ENCODE measurements at regions not wholly inside any gene's neighbourhood (a gene's known extent, or its start where the extent isn't known, plus 50 kb on each side); places are given as distances from the start of the nearest gene placed in this dataset.
"Not testable (repeated sequence)": the region's sequence is repeated elsewhere in the genome, so short reads cannot be mapped to it uniquely, and the experiment has no call there.

- no peaks in the 10 kb centered on the region for H3K36me3 ChIP-seq (ENCODE audit: insufficient read depth, low read length)
- H3K9me3 ChIP-seq (ENCODE audit: control insufficient read depth, insufficient read depth, low read length) = peaks cover 12% of the 10 kb centered on the region
- no peaks in the 10 kb centered on the region for H3K4me1 ChIP-seq (ENCODE audit: insufficient read depth, low read length)
- no peak overlapping the region for H3K9ac ChIP-seq (ENCODE audit: low read depth, low read length)
These were observed 77.0 kb upstream of the SPOPL start for GRCh38 chr2:138424436-138425140.

GRCh38 chr2:138426116-138426515 lies 75.5 kb upstream of the SPOPL start:
- H3K4me1 ChIP-seq (ENCODE audit: insufficient read depth, low read length); H3K9ac ChIP-seq (ENCODE audit: low read depth, low read length); H3K36me3 ChIP-seq (ENCODE audit: insufficient read depth, low read length): not testable (repeated sequence)
- H3K9me3 ChIP-seq (ENCODE audit: control insufficient read depth, insufficient read depth, low read length) = peaks cover 12% of the 10 kb centered on the region

GRCh38 chr2:138428710-138429440 lies 72.7 kb upstream of the SPOPL start:
- H3K9me3 ChIP-seq (ENCODE audit: control insufficient read depth, insufficient read depth, low read length) = peaks cover 12% of the 10 kb centered on the region
- no peaks in the 10 kb centered on the region for H3K36me3 ChIP-seq (ENCODE audit: insufficient read depth, low read length)
- no peak overlapping the region for H3K9ac ChIP-seq (ENCODE audit: low read depth, low read length)
- no peaks in the 10 kb centered on the region for H3K4me1 ChIP-seq (ENCODE audit: insufficient read depth, low read length)

- Histone ChIP-seq H3K9me3 (ENCODE audit: control insufficient read depth, insufficient read depth, low read length) (peaks cover 12% of the 10 kb centered on the region), H3K4me1 (ENCODE audit: insufficient read depth, low read length) (no peaks in the 10 kb centered on the region), H3K36me3 (ENCODE audit: insufficient read depth, low read length) (no peaks in the 10 kb centered on the region), H3K9ac (ENCODE audit: low read depth, low read length) (no peak overlapping the region)
These were observed 71.4 kb upstream of the SPOPL start for GRCh38 chr2:138430181-138430580.

GRCh38 chr2:138432971-138433370 lies 68.6 kb upstream of the SPOPL start:
- Histone ChIP-seq H3K4me1 (ENCODE audit: insufficient read depth, low read length) (no peaks in the 10 kb centered on the region), H3K9ac (ENCODE audit: low read depth, low read length) (no peak overlapping the region), H3K9me3 (ENCODE audit: control insufficient read depth, insufficient read depth, low read length) (no peaks in the 10 kb centered on the region), H3K36me3 (ENCODE audit: insufficient read depth, low read length) (no peaks in the 10 kb centered on the region)

- no peak overlapping the region for H3K9ac ChIP-seq (ENCODE audit: low read depth, low read length)
- no peaks in the 10 kb centered on the region for H3K9me3 ChIP-seq (ENCODE audit: control insufficient read depth, insufficient read depth, low read length)
- H3K4me1 ChIP-seq (ENCODE audit: insufficient read depth, low read length) = no peaks in the 10 kb centered on the region
- H3K36me3 ChIP-seq (ENCODE audit: insufficient read depth, low read length) = no peaks in the 10 kb centered on the region
These were observed 67.3 kb upstream of the SPOPL start for GRCh38 chr2:138433995-138434951.

GRCh38 chr2:138435701-138436100 lies 65.9 kb upstream of the SPOPL start:
- Histone ChIP-seq H3K4me1 (ENCODE audit: insufficient read depth, low read length) (no peaks in the 10 kb centered on the region), H3K36me3 (ENCODE audit: insufficient read depth, low read length) (no peaks in the 10 kb centered on the region), H3K9me3 (ENCODE audit: control insufficient read depth, insufficient read depth, low read length) (no peaks in the 10 kb centered on the region), H3K9ac (ENCODE audit: low read depth, low read length) (no peak overlapping the region)

GRCh38 chr2:138439733-138440132 lies 61.8 kb upstream of the SPOPL start:
- H3K4me1 ChIP-seq (ENCODE audit: insufficient read depth, low read length) = no peaks in the 10 kb centered on the region
- no peaks in the 10 kb centered on the region for H3K9me3 ChIP-seq (ENCODE audit: control insufficient read depth, insufficient read depth, low read length)
- no peak overlapping the region for H3K9ac ChIP-seq (ENCODE audit: low read depth, low read length)
- no peaks in the 10 kb centered on the region for H3K36me3 ChIP-seq (ENCODE audit: insufficient read depth, low read length)

- Histone ChIP-seq H3K4me1 (ENCODE audit: insufficient read depth, low read length) (no peaks in the 10 kb centered on the region), H3K36me3 (ENCODE audit: insufficient read depth, low read length) (no peaks in the 10 kb centered on the region), H3K9ac (ENCODE audit: low read depth, low read length) (no peak overlapping the region), H3K9me3 (ENCODE audit: control insufficient read depth, insufficient read depth, low read length) (no peaks in the 10 kb centered on the region)
These were observed 60.8 kb upstream of the SPOPL start for GRCh38 chr2:138440759-138441158.

DNA sequence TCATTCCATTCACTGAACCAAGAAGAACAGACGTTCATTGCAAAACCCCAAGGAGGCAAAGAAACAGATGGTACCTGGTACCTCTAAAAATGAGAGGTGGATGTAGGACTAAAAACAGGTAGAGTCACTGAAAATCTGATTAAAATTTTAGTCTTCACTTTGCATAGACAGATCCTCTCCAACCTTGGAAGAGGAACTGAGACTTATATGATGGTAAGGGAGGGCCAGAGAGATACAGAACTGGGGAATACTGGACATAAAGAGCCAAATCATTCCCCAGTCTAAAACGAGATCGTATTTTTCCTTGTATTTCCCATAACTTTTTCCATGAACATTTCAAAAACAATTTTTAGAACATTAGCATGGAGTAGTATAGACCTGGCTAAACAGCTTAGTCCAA lies 59.7 kb upstream of the SPOPL start:
- no peak overlapping the region for H3K9ac ChIP-seq (ENCODE audit: low read depth, low read length)
- H3K4me1 ChIP-seq (ENCODE audit: insufficient read depth, low read length) = no peaks in the 10 kb centered on the region
- no peaks in the 10 kb centered on the region for H3K36me3 ChIP-seq (ENCODE audit: insufficient read depth, low read length)
- H3K9me3 ChIP-seq (ENCODE audit: control insufficient read depth, insufficient read depth, low read length) = no peaks in the 10 kb centered on the region

- no peaks in the 10 kb centered on the region; the same call in 1 of the 2 replicates for H3K4me1 ChIP-seq (ENCODE audit: insufficient read depth, low read length)
- no peaks in the 10 kb centered on the region for H3K36me3 ChIP-seq (ENCODE audit: insufficient read depth, low read length)
- H3K9ac ChIP-seq (ENCODE audit: low read depth, low read length) = no peak overlapping the region
These were observed 57.2 kb upstream of the SPOPL start for GRCh38 chr2:138444411-138444810.

GRCh38 chr2:138445227-138445626 lies 56.3 kb upstream of the SPOPL start:
- Histone ChIP-seq H3K36me3 (ENCODE audit: insufficient read depth, low read length) (no peaks in the 10 kb centered on the region), H3K4me1 (ENCODE audit: insufficient read depth, low read length) (no peaks in the 10 kb centered on the region; the same call in 1 of the 2 replicates), H3K9me3 (ENCODE audit: control insufficient read depth, insufficient read depth, low read length) (no peaks in the 10 kb centered on the region; the same call in 1 of the 2 replicates), H3K9ac (ENCODE audit: low read depth, low read length) (no peak overlapping the region)

More at GRCh38 chr2:138444411-138444810, 57.2 kb upstream of the SPOPL start:
- H3K9me3 ChIP-seq (ENCODE audit: control insufficient read depth, insufficient read depth, low read length) = no peaks in the 10 kb centered on the region; the same call in 1 of the 2 replicates

GRCh38 chr2:138446043-138446442 lies 55.5 kb upstream of the SPOPL start:
- Histone ChIP-seq H3K4me1 (ENCODE audit: insufficient read depth, low read length) (no peaks in the 10 kb centered on the region; the same call in 1 of the 2 replicates), H3K9me3 (ENCODE audit: control insufficient read depth, insufficient read depth, low read length) (no peaks in the 10 kb centered on the region; the same call in 1 of the 2 replicates)

DNA sequence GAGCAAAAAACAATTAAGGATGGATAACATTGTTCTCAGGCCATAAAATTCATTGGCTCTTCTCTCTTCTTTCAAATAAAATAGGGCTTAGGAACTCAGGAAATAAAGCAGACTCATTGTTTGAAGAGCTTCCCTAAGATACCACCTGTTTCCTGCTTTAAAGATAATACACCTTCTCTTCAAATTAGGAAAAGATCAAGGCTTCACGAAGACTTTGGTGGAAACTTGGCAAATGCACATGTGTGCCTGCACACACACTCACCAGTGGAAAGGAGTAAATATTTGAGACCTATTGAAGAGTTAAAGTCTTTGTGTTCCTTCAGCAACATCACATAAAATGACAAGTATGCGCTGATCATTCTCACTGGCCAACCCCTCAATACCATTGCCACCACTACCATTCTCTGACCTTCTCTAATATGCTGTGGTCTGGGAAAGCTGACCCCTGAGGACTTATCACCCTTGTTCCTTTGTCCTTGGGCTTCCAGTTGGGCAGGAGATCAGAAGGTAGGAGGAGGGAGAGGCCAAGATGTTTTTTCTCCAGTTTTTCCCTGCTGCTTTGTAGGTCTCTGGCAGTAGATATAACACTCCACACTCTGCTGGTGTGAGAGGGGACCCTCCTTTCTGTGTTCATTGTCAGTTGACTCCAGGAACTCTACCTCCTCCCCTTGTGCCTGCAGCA lies 53.5 kb upstream of the SPOPL start:
- no peaks in the 10 kb centered on the region; the same call in 1 of the 2 replicates for H3K4me1 ChIP-seq (ENCODE audit: insufficient read depth, low read length)
- H3K9ac ChIP-seq (ENCODE audit: low read depth, low read length) = no peak overlapping the region
- H3K36me3 ChIP-seq (ENCODE audit: insufficient read depth, low read length) = no peaks in the 10 kb centered on the region
- H3K9me3 ChIP-seq (ENCODE audit: control insufficient read depth, insufficient read depth, low read length) = no peaks in the 10 kb centered on the region; the same call in 1 of the 2 replicates

More at GRCh38 chr2:138446043-138446442, 55.5 kb upstream of the SPOPL start:
- no peaks in the 10 kb centered on the region for H3K36me3 ChIP-seq (ENCODE audit: insufficient read depth, low read length)
- H3K9ac ChIP-seq (ENCODE audit: low read depth, low read length) = no peak overlapping the region
